Endothelial cell of umbilical vein (primary cell): ENCODE measurements at regions not wholly inside any gene's neighbourhood (a gene's known extent, or its start where the extent isn't known, plus 50 kb on each side); places are given as distances from the start of the nearest gene placed in this dataset.

Source experiments
- BruUV-seq: library from RNA; stranded (reverse); fragments of 400-500 nt; replicated peaks from 2 replicates; lab custom pipeline; 2021; lab: Mats Ljungman, UMichigan
- CTCF ChIA-PET: fragments of 300-600, 350-600 bp; sonication (Branson Sonifier 250); formaldehyde crosslinking; loops from one replicate; lab custom pipeline; 2021; ENCODE audit warnings: antibody characterized with exemption, inconsistent platforms; lab: Charles Lee
- POLR2A ChIA-PET: fragments of 300-600, 350-600 bp; sonication (Branson Sonifier 250); formaldehyde crosslinking; loops from one replicate; lab custom pipeline; 2021; ENCODE audit warnings: antibody characterized with exemption, inconsistent platforms; lab: Charles Lee
- DNase-seq: peaks from one replicate; pipeline ENCODE4 v3.0.0-alpha.2; 2011; ENCODE audit warnings: low read depth, low spot score
- FAIRE-seq: peaks from 2 replicates; lab custom pipeline; 2011; peaks lifted over from hg19 to GRCh38; lab: Jason Lieb, UNC
- H2AFZ ChIP-seq: 2 replicates; pipeline ENCODE4 v1.6.0; 2012; ENCODE audit warnings: low read depth, low read length, control low read depth, inconsistent platforms
- H3K27ac ChIP-seq: 2 replicates; pipeline ENCODE4 v1.5.1; 2011; ENCODE audit warnings: low read depth, mild to moderate bottlenecking, control low read depth, low read length, moderate library complexity; ENCODE audit not compliant: insufficient read depth
- H3K27me3 ChIP-seq, 2 experiments: 2 replicates each; pipeline versions ENCODE4 v1.6.0 to v1.6.1; 2011; ENCODE audit warnings: low read length in 2 of 2, mixed read lengths in 1 of 2; ENCODE audit not compliant: control insufficient read depth in 2 of 2, insufficient read depth in 2 of 2
- H3K36me3 ChIP-seq, 2 experiments: 2 replicates in 1 of 2; 3 replicates in 1 of 2; pipeline ENCODE4 v1.5.1; 2011; ENCODE audit warnings: low read length in 2 of 2, mild to moderate bottlenecking in 1 of 2, moderate library complexity in 1 of 2; ENCODE audit not compliant: control insufficient read depth in 2 of 2, insufficient read depth in 2 of 2; ENCODE audit errors: extremely low read depth in 1 of 2
- H3K4me1 ChIP-seq: 3 replicates; pipeline ENCODE4 v1.5.1; 2011; ENCODE audit warnings: mild to moderate bottlenecking, low read length; ENCODE audit not compliant: control insufficient read depth, insufficient read depth; ENCODE audit errors: extremely low read depth
- H3K4me2 ChIP-seq: 2 replicates; pipeline ENCODE4 v1.6.1; 2011; ENCODE audit warnings: low read length, control low read depth, mixed read lengths; ENCODE audit not compliant: insufficient read depth
- H3K4me3 ChIP-seq, 3 experiments: fragments of 200-600 bp in 1 of 3; sonication (generic), shearing (Covaris generic) in 1 of 3; replicated peaks in 1 of 3; 2 replicates each; pipeline ENCODE4 v1.5.1; 2011 to 2016; ENCODE audit warnings: control low read depth in 3 of 3, low read length in 3 of 3, mild to moderate bottlenecking in 2 of 3, inconsistent platforms in 1 of 3, low read depth in 1 of 3, moderate library complexity in 1 of 3; ENCODE audit not compliant: insufficient read depth in 1 of 3
- H3K79me2 ChIP-seq: 2 replicates; pipeline ENCODE4 v1.6.0; 2012; ENCODE audit warnings: low read length, inconsistent platforms; ENCODE audit not compliant: control insufficient read depth, insufficient read depth
- H3K9ac ChIP-seq: replicated peaks from 2 replicates; pipeline ENCODE3; 2011; ENCODE audit warnings: low read length, control low read depth; ENCODE audit not compliant: insufficient read depth; ENCODE audit errors: extremely low read depth
- H3K9me1 ChIP-seq: replicated peaks from 3 replicates; pipeline ENCODE4 v1.6.0; 2011; ENCODE audit warnings: mild to moderate bottlenecking, low read length; ENCODE audit not compliant: control insufficient read depth, insufficient read depth; ENCODE audit errors: extremely low read depth
- H3K9me3 ChIP-seq: replicated peaks from 2 replicates; pipeline ENCODE4 v1.5.1; 2012; ENCODE audit warnings: low read length, inconsistent platforms; ENCODE audit not compliant: control insufficient read depth, insufficient read depth
- H4K20me1 ChIP-seq: replicated peaks from 2 replicates; pipeline ENCODE3; 2011; ENCODE audit warnings: mild to moderate bottlenecking, low read length; ENCODE audit not compliant: control insufficient read depth, insufficient read depth; ENCODE audit errors: extremely low read depth
- EZH2 ChIP-seq: IDR thresholded peaks from 2 replicates; pipeline ENCODE4 v1.6.1; 2012; ENCODE audit warnings: borderline replicate concordance, low read depth, mild to moderate bottlenecking, moderate library complexity, low read length, inconsistent platforms; ENCODE audit not compliant: severe bottlenecking
- FOS ChIP-seq: IDR thresholded peaks from 2 replicates; pipeline ENCODE4 v1.6.1; 2011; ENCODE audit warnings: mild to moderate bottlenecking, low read length, moderate library complexity, borderline replicate concordance; ENCODE audit not compliant: insufficient read depth
- GATA2 ChIP-seq: IDR thresholded peaks from 2 replicates; pipeline ENCODE4 v1.7.0; 2011; ENCODE audit warnings: low read depth, mild to moderate bottlenecking, moderate library complexity, mixed read lengths, low read length; ENCODE audit not compliant: insufficient read length, insufficient read depth
- JUN ChIP-seq: IDR thresholded peaks from 2 replicates; pipeline ENCODE4 v1.6.1; 2011; ENCODE audit warnings: borderline replicate concordance, low read depth; ENCODE audit not compliant: insufficient read length, insufficient read depth
- MAX ChIP-seq: IDR thresholded peaks from 2 replicates; pipeline ENCODE4 v1.6.1; 2011; ENCODE audit not compliant: insufficient read depth, insufficient read length
- MYC ChIP-seq: IDR thresholded peaks from one replicate; pipeline ENCODE4 v1.6.1; 2011; ENCODE audit warnings: mild to moderate bottlenecking, low read depth, low read length
- POLR2A ChIP-seq: IDR thresholded peaks from 2 replicates; pipeline ENCODE4 v1.6.1; 2012; ENCODE audit warnings: low read depth, mild to moderate bottlenecking, control low read depth, low read length
- POLR2AphosphoS5 ChIP-seq: IDR thresholded peaks from 2 replicates; pipeline ENCODE4 v1.6.1; 2012; ENCODE audit warnings: low read depth, mild to moderate bottlenecking, control low read depth, low read length, moderate library complexity; ENCODE audit not compliant: insufficient read depth
- dilution Hi-C: fragments of 300-500 bp; cut with MboI; formaldehyde crosslinking; loops from one replicate; pipeline ENCODE4 v1.15.0; 2019; ENCODE audit warnings: low sequenced_read_pairs; ENCODE audit not compliant: extremely low pct_ligation_motif_present
- intact Hi-C: fragments of 100-400 bp; cut with micrococcal nuclease; formaldehyde crosslinking; loops from one replicate; pipeline ENCODE4 v1.10.0; 2022
- TF ChIP-seq, protein P1 (sequence below), 2 donors: IDR thresholded peaks; 1 replicate in 1 of 2; 2 replicates in 1 of 2; pipeline ENCODE4 v1.5.1; 2011; ENCODE audit warnings: low read length in 2 of 2, mild to moderate bottlenecking in 2 of 2, moderate library complexity in 2 of 2, control low read depth in 1 of 2, inconsistent platforms in 1 of 2, low read depth in 1 of 2; ENCODE audit not compliant: insufficient read depth in 1 of 2; ENCODE audit errors: extremely low read depth in 1 of 2

GRCh38 chr2:211062297-211062612, 505.9 kb downstream of the CPS1 start:
- dilution Hi-C loops, result no loop called here
- CTCF ChIA-PET, result no interaction called here

More at GRCh38 chr2:211062297-211062612, 505.9 kb downstream of the CPS1 start:
- TF ChIP-seq JUN, result no peak
- no peak for TF ChIP-seq MYC
- TF ChIP-seq, protein P1, sequence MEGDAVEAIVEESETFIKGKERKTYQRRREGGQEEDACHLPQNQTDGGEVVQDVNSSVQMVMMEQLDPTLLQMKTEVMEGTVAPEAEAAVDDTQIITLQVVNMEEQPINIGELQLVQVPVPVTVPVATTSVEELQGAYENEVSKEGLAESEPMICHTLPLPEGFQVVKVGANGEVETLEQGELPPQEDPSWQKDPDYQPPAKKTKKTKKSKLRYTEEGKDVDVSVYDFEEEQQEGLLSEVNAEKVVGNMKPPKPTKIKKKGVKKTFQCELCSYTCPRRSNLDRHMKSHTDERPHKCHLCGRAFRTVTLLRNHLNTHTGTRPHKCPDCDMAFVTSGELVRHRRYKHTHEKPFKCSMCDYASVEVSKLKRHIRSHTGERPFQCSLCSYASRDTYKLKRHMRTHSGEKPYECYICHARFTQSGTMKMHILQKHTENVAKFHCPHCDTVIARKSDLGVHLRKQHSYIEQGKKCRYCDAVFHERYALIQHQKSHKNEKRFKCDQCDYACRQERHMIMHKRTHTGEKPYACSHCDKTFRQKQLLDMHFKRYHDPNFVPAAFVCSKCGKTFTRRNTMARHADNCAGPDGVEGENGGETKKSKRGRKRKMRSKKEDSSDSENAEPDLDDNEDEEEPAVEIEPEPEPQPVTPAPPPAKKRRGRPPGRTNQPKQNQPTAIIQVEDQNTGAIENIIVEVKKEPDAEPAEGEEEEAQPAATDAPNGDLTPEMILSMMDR (IDR thresholded peaks at IDR 0.05; ENCODE audit: extremely low read depth in 1 of 2, insufficient read depth in 1 of 2, low read depth in 1 of 2, low read length in 2 of 2), result no peak
- TF ChIP-seq POLR2A, result no peak
- TF ChIP-seq GATA2, result no peak
- no peak for TF ChIP-seq EZH2
- TF ChIP-seq POLR2AphosphoS5, result no peak
- no peak for TF ChIP-seq FOS
- no peak for TF ChIP-seq MAX
- BruUV-seq, result no TSS peak
- Histone ChIP-seq H3K4me2 (no peak overlapping the region), H3K4me3 (no peak overlapping the region), H3K4me1 (no peaks in the 10 kb centered on the region), H3K27ac (no peak overlapping the region), H2AFZ (no peak overlapping the region), H3K36me3 (no peaks in the 10 kb centered on the region), H3K79me2 (no peaks in the 10 kb centered on the region), H4K20me1 (no peaks in the 10 kb centered on the region), H3K9ac (no peak overlapping the region), H3K9me1 (no peaks in the 10 kb centered on the region), H3K9me3 (no peaks in the 10 kb centered on the region), H3K27me3 (no peaks in the 10 kb centered on the region)
- DNase-seq, result no peak
- no peak for FAIRE-seq
- intact Hi-C loops, result no loop called here
- POLR2A ChIA-PET, result no interaction called here
